Activated CD8-positive, alpha-beta memory T cell treated with anti-CD3 and anti-CD28 coated beads, Interleukin-2, amount 10 ng/mL, durations not matched to agents 7 days and 5 days (primary cell): ENCODE measurements at regions not wholly inside any gene's neighbourhood (a gene's known extent, or its start where the extent isn't known, plus 50 kb on each side); places are given as distances from the start of the nearest gene placed in this dataset.
"Not testable (repeated sequence)": the region's sequence is repeated elsewhere in the genome, so short reads cannot be mapped to it uniquely, and the experiment has no call there.

Experiments
- ATAC-seq: fragments of 150-1000 bp; cut with Tn5 transposase; one replicate; pipeline ENCODE4 v1.10.0; 2021; ENCODE audit warnings: moderate library complexity
- CTCF ChIA-PET: fragments of 350-600 bp; sonication (Branson Sonifier 250); formaldehyde crosslinking; loops from one replicate; lab custom pipeline; 2021; ENCODE audit warnings: antibody characterized with exemption; lab: Charles Lee
- DNase-seq: peaks from one replicate; pipeline ENCODE4 v3.0.0-alpha.2; 2020
- H3K27ac Mint-ChIP-seq: one replicate; pipeline ENCODE4 v1.8.0; 2021; ENCODE audit warnings: mild to moderate bottlenecking, mixed read lengths
- H3K27me3 Mint-ChIP-seq: one replicate; pipeline ENCODE4 v1.8.0; 2021; ENCODE audit warnings: mixed read lengths
- H3K36me3 Mint-ChIP-seq: one replicate; pipeline ENCODE4 v1.8.0; 2021; ENCODE audit warnings: mild to moderate bottlenecking, mixed read lengths
- H3K4me1 Mint-ChIP-seq: one replicate; pipeline ENCODE4 v1.8.0; 2021; ENCODE audit warnings: mixed read lengths
- H3K4me3 Mint-ChIP-seq: one replicate; pipeline ENCODE4 v1.8.0; 2021; ENCODE audit warnings: mild to moderate bottlenecking, moderate library complexity, mixed read lengths
- H3K9me3 Mint-ChIP-seq: one replicate; pipeline ENCODE4 v1.8.0; 2022; ENCODE audit warnings: low read depth, mixed read lengths

DNA sequence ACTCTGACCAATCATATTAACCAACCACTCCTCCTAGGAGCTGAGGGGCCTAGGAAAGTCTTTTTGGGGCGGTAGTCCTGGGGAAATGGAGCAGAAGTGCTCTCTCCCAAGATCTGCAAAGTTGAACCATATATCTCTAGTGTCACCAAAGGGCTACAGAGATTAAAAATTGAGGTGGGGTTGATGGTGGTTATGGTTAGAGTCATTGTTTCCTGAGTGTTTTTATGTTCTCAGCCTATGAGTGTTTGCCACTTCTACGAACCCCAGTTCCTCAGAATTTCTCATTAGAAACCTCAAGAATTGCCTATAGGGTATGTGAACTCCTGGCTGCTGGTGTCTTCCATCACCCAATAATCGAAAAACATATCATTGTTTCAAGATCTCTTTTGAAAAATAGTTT is 217.8 kb downstream of the CDRT15L2 start:
- Mint-ChIP-seq H3K27ac (peak overlapping the region; percentile 82), H3K27me3 (no peaks in the 10 kb centered on the region), H3K4me3 (peak overlapping the region; percentile 32), H3K36me3 (peaks cover 3% of the 10 kb centered on the region), H3K4me1 (peaks cover 27% of the 10 kb centered on the region), H3K9me3 (no peaks in the 10 kb centered on the region)
- peak; percentile 41 for DNase-seq
- CTCF ChIA-PET: no interaction called here
- peak; percentile 88 for ATAC-seq

DNA sequence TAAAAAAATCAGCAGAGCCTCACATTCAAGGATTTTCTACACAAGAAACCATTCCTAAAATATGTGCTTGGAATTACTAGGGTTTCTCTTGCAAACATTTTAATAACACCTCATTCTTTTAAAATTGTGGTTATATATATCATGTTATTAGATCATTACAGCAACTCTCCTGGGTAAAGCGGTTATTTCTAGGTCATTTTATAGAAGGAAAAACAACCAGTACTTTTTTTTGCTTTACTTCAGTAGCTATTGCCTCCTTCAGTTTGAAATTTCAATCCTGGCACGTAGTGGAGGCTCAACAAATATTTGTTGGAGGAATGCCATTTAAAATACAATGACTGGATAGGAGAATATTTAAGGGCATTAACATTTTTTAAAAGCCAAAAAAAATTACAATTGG is 220.6 kb downstream of the CDRT15L2 start:
- Mint-ChIP-seq H3K9me3 (no peaks in the 10 kb centered on the region), H3K4me3 (no peak overlapping the region), H3K36me3 (peaks cover 2% of the 10 kb centered on the region), H3K4me1 (peaks cover 27% of the 10 kb centered on the region), H3K27me3 (no peaks in the 10 kb centered on the region), H3K27ac (no peak overlapping the region)
- CTCF ChIA-PET: no interaction called here
- no peak for ATAC-seq
- DNase-seq: no peak

DNA sequence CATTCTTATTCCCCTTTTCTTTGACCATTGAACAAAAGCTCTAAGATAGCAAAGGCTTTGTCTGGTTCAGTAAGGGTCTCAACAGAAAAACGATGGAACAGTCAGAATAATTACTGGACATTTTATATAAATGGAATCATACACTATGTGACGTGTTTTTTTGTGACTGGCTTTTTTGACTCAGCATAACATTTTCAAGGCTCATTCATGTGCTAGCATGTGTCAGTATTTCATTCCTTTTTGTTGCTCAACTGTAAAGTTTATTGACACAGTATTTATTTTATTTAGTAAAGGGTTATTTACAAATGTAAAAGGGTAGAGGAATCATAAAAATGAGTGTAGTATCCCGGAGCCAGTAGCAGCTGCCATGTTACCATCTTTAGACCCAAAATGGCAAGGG is 226.2 kb downstream of the CDRT15L2 start:
- ATAC-seq: no peak
- Mint-ChIP-seq H3K27me3 (peaks cover 2% of the 10 kb centered on the region), H3K9me3 (no peaks in the 10 kb centered on the region), H3K36me3 (no peaks in the 10 kb centered on the region), H3K27ac (no peak overlapping the region), H3K4me3 (no peak overlapping the region), H3K4me1 (peaks cover 2% of the 10 kb centered on the region)
- no peak for DNase-seq
- CTCF ChIA-PET: no interaction called here

DNA sequence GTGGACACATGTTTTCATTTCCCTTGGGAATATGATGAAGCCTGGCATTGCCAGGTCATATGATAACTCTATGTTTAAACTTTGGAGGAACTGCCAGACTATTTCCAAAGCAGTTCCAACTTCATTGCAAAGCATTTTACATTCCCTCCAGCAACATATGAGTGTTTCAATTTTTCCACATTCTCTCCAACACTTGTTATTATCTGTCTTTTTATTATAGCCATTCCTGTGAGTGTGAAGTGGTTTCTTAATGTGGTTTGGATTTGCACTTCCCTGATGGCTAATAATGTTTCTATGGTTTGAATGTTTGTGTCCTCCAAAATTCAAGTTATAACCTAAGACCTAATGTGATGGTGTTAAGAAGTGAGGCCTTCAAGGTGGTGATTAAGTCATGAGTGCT is 228.0 kb downstream of the CDRT15L2 start:
- CTCF ChIA-PET, H3K4me3 Mint-ChIP-seq, DNase-seq, H3K9me3 Mint-ChIP-seq, H3K36me3 Mint-ChIP-seq, H3K27ac Mint-ChIP-seq, H3K4me1 Mint-ChIP-seq, ATAC-seq, H3K27me3 Mint-ChIP-seq: not testable (repeated sequence)

DNA sequence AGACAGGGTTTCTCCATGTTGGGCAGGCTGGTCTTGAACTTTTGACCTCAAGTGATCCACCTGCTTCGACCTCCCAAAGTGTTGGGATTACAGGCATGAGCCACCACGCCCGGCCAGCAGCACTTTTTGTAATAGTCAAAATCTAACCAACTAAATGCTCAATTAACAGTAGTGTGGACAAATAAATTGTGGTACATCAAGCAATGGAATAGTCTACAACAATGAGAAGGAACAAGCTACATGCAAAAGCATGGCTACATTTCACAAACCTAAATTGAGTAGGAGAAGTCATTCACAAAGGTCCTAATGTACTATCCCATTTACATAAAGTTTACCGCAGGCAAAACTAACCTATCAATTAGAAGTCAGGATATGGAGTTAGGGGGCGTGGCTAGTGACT is 227.4 kb downstream of the USP22 start:
- H3K4me3 Mint-ChIP-seq, ATAC-seq, H3K27me3 Mint-ChIP-seq, H3K4me1 Mint-ChIP-seq, H3K27ac Mint-ChIP-seq, DNase-seq, H3K9me3 Mint-ChIP-seq, CTCF ChIA-PET, H3K36me3 Mint-ChIP-seq: not testable (repeated sequence)

DNA sequence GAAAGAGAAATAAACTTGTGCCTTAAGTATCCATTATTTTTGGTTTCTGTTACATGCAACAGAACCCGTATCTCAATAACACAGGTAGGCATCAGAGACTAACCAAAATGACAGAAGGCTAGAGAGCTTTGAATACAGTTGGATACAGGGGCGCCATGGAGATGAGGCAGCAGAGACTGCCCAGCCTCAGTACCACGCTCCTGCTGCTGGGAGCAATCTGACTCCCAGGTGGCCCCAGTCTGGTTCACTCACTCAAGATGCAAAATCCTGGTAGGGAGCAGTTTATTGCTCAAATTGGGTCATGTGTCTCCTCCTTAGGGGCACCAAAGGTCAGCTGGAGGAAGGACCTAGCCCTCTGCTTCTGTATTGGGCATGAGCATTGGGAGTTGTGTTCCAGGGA is 218.9 kb downstream of the USP22 start:
- Mint-ChIP-seq H3K36me3 (no peaks in the 10 kb centered on the region), H3K9me3 (no peaks in the 10 kb centered on the region), H3K27me3 (peaks cover 11% of the 10 kb centered on the region), H3K27ac (no peak overlapping the region), H3K4me1 (no peaks in the 10 kb centered on the region), H3K4me3 (no peak overlapping the region)
- no peak for DNase-seq
- CTCF ChIA-PET: interaction anchor here (1.2 kb wide), 1 partner anchor 169 kb away, joined by 4 read pairs; no protein-coding TSS in a partner anchor
- ATAC-seq: no peak

DNA sequence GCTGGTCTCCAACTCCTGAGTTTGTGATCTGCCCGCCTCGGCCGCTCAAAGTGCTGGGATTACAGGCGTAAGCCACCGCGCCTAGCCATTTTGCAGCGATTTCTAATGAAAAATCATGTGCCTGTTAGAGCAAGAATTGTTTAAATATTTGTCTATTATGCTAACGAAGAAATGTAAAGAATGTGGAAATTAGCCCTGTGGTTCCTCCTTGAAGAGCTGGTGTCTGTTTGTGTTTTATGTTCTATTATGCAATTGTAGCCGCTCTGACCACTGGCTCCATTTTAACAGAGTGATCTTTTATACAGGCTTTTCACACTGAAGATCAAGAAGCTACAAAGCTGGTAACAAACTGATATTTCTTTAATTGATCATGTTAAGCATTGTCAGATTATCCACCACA is 217.3 kb downstream of the USP22 start:
- H3K27ac Mint-ChIP-seq: no peak overlapping the region
- H3K9me3 Mint-ChIP-seq: no peaks in the 10 kb centered on the region
- no peaks in the 10 kb centered on the region for H3K4me1 Mint-ChIP-seq
- no peak for DNase-seq
- H3K4me3 Mint-ChIP-seq: no peak overlapping the region
- no peaks in the 10 kb centered on the region for H3K36me3 Mint-ChIP-seq
- ATAC-seq: no peak
- peaks cover 19% of the 10 kb centered on the region for H3K27me3 Mint-ChIP-seq
- CTCF ChIA-PET: no interaction called here

DNA sequence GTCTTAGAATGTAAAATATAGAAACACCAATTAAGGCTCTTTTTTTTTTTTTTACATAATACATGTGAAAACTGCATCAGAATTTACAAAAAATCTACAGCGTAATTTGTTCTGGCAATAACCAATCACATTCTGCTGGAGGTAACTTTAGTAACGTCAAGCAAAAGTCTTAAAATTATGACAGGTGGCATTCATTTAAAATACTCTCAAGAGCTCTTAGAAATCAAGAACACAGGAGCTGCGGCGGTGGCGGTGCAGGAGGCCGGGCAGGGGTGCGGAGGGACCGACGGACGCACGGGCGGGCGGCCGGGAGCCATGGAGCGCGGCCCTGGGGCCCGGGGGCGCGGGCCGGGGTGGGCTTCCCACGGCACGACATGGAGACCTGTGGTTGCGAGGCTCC is 202.4 kb downstream of the USP22 start:
- H3K4me3 Mint-ChIP-seq, CTCF ChIA-PET, DNase-seq, H3K36me3 Mint-ChIP-seq, H3K9me3 Mint-ChIP-seq, ATAC-seq, H3K27ac Mint-ChIP-seq, H3K4me1 Mint-ChIP-seq: not testable (repeated sequence)
- H3K27me3 Mint-ChIP-seq: peaks cover 47% of the 10 kb centered on the region

DNA sequence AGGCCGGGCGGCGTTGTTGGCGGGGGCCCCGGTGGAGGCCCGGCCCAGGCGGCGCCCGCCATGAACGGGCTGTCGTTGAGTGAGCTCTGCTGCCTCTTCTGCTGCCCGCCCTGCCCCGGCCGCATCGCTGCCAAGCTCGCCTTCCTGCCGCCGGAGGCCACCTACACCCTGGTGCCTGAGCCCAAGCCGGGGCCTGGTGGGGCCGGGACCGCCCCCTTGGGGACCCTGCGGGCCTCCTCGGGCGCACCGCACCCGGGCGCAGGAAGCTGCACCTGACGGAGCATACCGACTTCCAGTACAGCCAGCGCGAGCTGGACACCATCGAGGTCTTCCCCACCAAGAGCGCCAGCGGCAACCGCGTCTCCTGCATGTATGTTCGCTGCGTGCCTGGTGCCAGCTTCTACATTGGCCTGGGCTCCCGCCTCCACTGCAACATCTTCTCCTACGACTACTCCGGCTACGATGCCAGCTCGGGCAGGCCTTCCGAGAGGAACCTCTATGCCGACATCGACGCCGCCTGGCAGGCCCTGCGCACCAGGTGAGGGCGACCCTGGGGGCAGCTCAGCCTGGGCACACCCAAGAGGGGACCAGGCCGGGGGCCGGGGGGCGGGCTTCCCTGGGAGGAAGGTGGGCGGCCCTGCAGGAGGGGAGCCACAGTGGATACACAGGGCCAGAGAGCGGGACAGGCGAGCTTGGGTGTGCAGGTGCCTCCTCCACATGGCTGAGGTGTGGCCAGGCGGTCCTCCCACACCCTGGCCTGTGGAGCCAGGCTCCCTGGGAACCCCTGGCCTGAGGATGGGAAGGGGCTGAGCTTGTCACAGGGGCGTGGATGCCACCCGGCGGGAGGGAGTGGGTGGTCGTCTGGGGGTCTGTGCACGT is 201.6 kb downstream of the USP22 start:
- peaks cover 45% of the 10 kb centered on the region for H3K27me3 Mint-ChIP-seq
- DNase-seq, H3K36me3 Mint-ChIP-seq, H3K9me3 Mint-ChIP-seq, H3K4me1 Mint-ChIP-seq, H3K27ac Mint-ChIP-seq, H3K4me3 Mint-ChIP-seq, ATAC-seq: not testable (repeated sequence)
- CTCF ChIA-PET: interaction anchor here (0.7 kb wide), 1 partner anchor 40 kb away, joined by 3 read pairs; no protein-coding TSS in a partner anchor

DNA sequence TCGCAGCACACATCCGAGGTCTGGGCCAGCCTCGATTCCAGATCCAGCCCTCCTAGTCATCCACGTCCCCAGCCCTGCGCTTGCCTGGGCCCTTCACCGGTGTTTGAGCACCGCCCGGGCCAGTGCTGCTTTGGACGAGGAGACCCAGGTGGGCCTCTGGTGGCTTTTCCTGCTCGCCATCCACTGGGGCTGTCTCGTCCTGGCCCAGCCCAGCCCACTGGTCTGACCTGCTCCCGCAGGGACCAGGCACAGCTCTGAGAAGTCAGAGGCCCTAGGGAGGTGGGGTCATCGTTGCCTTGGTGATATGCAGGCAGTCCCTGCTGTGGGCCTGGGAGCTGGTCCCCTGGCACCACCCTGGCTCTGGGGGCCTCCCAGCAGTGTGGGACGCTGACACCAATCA is 200.8 kb downstream of the USP22 start:
- H3K27me3 Mint-ChIP-seq: peaks cover 47% of the 10 kb centered on the region
- H3K36me3 Mint-ChIP-seq, H3K4me1 Mint-ChIP-seq, CTCF ChIA-PET, H3K9me3 Mint-ChIP-seq, H3K4me3 Mint-ChIP-seq, DNase-seq, ATAC-seq, H3K27ac Mint-ChIP-seq: not testable (repeated sequence)

DNA sequence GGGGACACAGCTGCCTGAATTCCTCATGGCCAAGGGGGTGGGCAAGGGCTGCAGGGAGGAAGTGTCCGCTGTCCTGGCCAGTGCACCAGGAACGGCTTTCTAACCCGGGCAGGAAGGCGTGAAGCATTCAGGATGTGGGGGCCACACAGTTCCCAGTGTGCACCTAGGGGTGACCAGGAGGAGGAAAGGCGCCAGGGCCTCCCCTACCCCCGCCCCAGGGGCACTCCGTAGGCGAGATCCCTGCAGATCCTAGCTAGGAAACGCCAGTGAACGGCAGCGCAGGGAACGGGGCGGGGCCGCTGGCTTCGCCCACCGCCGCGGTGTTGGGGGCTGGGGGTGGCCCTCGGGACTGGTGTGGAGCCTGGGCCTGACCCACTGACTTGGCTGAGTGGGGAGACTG is 199.6 kb downstream of the USP22 start:
- H3K36me3 Mint-ChIP-seq, ATAC-seq, H3K9me3 Mint-ChIP-seq, CTCF ChIA-PET, DNase-seq, H3K4me3 Mint-ChIP-seq, H3K27ac Mint-ChIP-seq, H3K4me1 Mint-ChIP-seq: not testable (repeated sequence)
- H3K27me3 Mint-ChIP-seq: peaks cover 48% of the 10 kb centered on the region

DNA sequence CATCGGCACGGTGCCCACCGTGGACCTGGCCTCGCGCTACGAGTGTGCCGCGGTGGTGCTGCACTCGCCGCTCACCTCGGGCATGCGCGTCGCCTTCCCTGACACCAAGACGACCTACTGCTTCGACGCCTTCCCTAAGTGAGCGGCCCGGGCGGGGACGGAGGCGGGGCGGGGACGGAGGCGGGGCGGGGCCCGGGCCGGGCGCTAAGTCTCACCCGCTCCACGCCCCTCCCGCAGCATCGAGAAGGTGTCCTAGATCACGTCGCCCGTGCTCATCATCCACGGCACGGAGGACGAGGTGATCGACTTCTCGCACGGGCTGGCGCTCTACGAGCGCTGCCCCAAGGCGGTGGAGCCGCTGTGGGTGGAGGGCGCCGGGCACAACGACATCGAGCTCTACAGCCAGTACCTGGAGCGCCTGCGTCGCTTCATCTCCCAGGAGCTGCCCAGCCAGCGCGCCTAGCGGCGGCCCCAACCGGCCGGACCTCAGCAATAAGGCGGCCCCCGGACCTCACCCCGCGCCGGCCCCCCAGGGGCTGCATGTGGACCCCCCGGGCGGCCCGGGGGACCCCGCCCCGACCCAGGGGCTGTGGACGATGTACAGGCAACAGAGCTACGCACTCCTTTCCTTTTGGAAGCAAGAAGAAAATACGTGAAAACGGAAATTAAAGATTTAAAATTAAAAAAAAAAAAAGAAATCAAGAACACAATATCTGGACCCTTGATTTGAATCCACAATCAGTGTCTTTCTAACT is 198.8 kb downstream of the USP22 start:
- not testable (repeated sequence) for H3K36me3 Mint-ChIP-seq, H3K9me3 Mint-ChIP-seq, H3K27ac Mint-ChIP-seq, H3K4me1 Mint-ChIP-seq
- Mint-ChIP-seq H3K27me3 (peaks cover 46% of the 10 kb centered on the region), H3K4me3 (peak overlapping the region; percentile 55)
- peak; percentile 59 for DNase-seq
- CTCF ChIA-PET: interaction anchor here (0.6 to 1.0 kb wide), 4 partner anchors 42 to 1328 kb away, joined by 3 read pairs; no protein-coding TSS in a partner anchor
- peak; percentile 96 for ATAC-seq

DNA sequence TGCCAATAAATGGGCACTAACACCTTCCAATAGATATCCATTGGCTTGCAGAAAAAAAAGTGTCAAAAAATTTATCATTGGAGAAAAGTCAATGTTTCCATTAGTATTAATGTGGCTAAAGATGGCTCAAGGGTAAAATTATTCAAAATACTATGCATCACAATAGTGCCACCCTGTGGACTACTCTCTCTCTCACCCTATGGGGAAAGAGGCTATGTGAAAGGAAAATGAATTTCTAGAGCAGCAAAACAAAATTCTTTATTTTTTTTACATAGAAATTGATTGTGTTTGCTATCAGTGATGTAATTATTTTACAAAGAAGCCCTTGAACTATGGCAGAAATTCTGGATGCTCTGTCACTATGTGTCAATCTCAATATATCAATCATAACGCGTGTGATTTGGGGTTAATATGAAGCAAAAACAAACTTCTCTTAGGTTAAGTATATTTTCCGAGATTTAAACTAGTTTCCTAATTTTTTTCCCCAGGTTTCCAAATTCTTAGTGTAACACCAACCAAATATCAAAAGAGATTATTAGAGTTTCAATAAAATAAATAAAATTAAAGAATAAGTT is 193.9 kb downstream of the USP22 start:
- Mint-ChIP-seq H3K27me3 (peaks cover 25% of the 10 kb centered on the region), H3K4me1 (peaks cover 14% of the 10 kb centered on the region)
- ATAC-seq, H3K9me3 Mint-ChIP-seq, H3K27ac Mint-ChIP-seq, H3K36me3 Mint-ChIP-seq, CTCF ChIA-PET, H3K4me3 Mint-ChIP-seq, DNase-seq: not testable (repeated sequence)
